CD8-positive, alpha-beta memory T cell (primary cell): ENCODE measurements at regions not wholly inside any gene's neighbourhood (a gene's known extent, or its start where the extent isn't known, plus 50 kb on each side); places are given as distances from the start of the nearest gene placed in this dataset.
"Not testable (repeated sequence)": the region's sequence is repeated elsewhere in the genome, so short reads cannot be mapped to it uniquely, and the experiment has no call there.

ENCODE experiments used
- CTCF ChIA-PET: fragments of 350-600 bp; sonication (Branson Sonifier 250); formaldehyde crosslinking; loops from one replicate; lab custom pipeline; 2021; ENCODE audit warnings: antibody characterized with exemption; lab: Charles Lee
- POLR2A ChIA-PET: fragments of 350-600 bp; sonication (Branson Sonifier 250); formaldehyde crosslinking; loops from one replicate; lab custom pipeline; 2021; ENCODE audit warnings: antibody characterized with exemption; lab: Charles Lee
- DNase-seq, 5 donors: peaks; one replicate each; pipeline versions ENCODE4 v3.0.0 to v3.0.0-alpha.2; 2020 to 2022; ENCODE audit warnings: mixed read lengths in 1 of 5
- H3K27ac ChIP-seq: one replicate; pipeline ENCODE4 v1.7.0; 2013; ENCODE audit warnings: low read depth, mild to moderate bottlenecking, low read length, moderate library complexity
- H3K27me3 ChIP-seq: 2 replicates; pipeline ENCODE4 v1.7.0; 2013; ENCODE audit warnings: low read length, mild to moderate bottlenecking; ENCODE audit not compliant: insufficient read depth, poor library complexity, severe bottlenecking
- H3K36me3 ChIP-seq: 2 replicates; pipeline ENCODE4 v1.7.0; 2013; ENCODE audit warnings: mild to moderate bottlenecking, low read length, moderate library complexity; ENCODE audit not compliant: insufficient read depth
- H3K4me1 ChIP-seq: 2 replicates; pipeline ENCODE4 v1.7.0; 2013; ENCODE audit warnings: mild to moderate bottlenecking, low read length, moderate library complexity; ENCODE audit not compliant: insufficient read depth
- H3K4me3 ChIP-seq: 2 replicates; pipeline ENCODE4 v1.7.0; 2013; ENCODE audit warnings: mild to moderate bottlenecking, low read length
- H3K9me3 ChIP-seq: 2 replicates; pipeline ENCODE4 v1.7.0; 2013; ENCODE audit warnings: mild to moderate bottlenecking, low read length
- H3K27ac Mint-ChIP-seq, 8 donors: one replicate each; pipeline ENCODE4 v1.8.0; 2020 to 2021; ENCODE audit warnings: mixed read lengths in 8 of 8, mild to moderate bottlenecking in 6 of 8, inconsistent platforms in 3 of 8, moderate library complexity in 3 of 8
- H3K27me3 Mint-ChIP-seq, 2 donors: one replicate each; pipeline ENCODE4 v1.8.0; 2020 to 2021; ENCODE audit warnings: mixed read lengths in 2 of 2, mild to moderate bottlenecking in 1 of 2, moderate library complexity in 1 of 2
- H3K36me3 Mint-ChIP-seq, 3 donors: one replicate each; pipeline ENCODE4 v1.8.0; 2020 to 2021; ENCODE audit warnings: mixed read lengths in 3 of 3, inconsistent platforms in 1 of 3, mild to moderate bottlenecking in 1 of 3
- H3K4me1 Mint-ChIP-seq, 3 donors: one replicate each; pipeline ENCODE4 v1.8.0; 2020 to 2021; ENCODE audit warnings: mixed read lengths in 3 of 3, inconsistent platforms in 1 of 3, mild to moderate bottlenecking in 1 of 3
- H3K4me3 Mint-ChIP-seq, 7 donors: one replicate each; pipeline ENCODE4 v1.8.0; 2020 to 2021; ENCODE audit warnings: mixed read lengths in 7 of 7, mild to moderate bottlenecking in 6 of 7, moderate library complexity in 4 of 7, inconsistent platforms in 2 of 7
- H3K9me3 Mint-ChIP-seq, 5 donors: one replicate each; pipeline ENCODE4 v1.8.0; 2020 to 2022; ENCODE audit warnings: mixed read lengths in 5 of 5, mild to moderate bottlenecking in 3 of 5, moderate library complexity in 2 of 5, inconsistent platforms in 1 of 5

DNA sequence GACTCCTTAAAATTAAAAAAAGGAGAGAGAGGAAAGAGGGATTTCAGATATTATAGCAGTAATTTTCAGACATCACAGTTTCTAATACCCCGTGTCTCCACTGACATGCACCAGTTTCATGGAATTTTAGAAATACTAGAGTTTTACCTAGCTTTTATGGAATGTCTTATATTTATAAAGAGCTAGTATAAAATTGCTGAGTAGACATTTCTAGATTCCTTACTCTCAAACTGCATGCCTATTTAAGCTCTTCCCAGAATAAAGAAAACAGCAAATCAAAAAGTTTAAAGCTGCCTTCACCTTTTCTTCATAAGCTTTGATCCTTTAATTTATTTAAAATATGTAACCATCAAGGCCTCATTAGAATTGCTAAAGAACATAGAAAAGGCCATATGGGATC, 247.4 kb upstream of the IL12A start:
- H3K4me3 ChIP-seq, result no peak overlapping the region
- POLR2A ChIA-PET, result no interaction called here
- no peak overlapping the region for H3K4me3 Mint-ChIP-seq

DNA sequence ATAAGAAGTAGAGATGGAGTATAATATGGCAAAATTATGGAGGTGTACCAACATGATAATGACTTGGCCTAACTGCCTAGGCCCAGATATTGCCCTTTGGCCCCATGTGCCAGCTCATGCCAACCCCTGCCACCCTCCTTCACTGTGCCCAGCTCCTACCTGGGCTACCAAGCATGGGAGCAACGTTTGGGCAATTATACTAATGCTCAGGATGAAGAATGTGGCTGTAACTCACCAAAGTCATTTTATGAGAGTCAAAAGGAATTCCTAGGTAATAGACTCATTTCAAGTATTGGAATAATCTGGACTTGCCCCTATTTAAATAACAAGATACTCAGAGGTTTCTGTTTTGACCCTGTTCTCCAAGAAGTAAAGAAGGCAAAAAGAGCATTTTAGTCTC, 240.2 kb upstream of the IL12A start:
- no peaks in the 10 kb centered on the region for H3K27me3 ChIP-seq
- Mint-ChIP-seq H3K27me3 (peaks cover 0 to 8% of the 10 kb centered on the region in 2 donors), H3K27ac (no peak overlapping the region), H3K9me3 (peaks cover 0 to 3% (median 2%) of the 10 kb centered on the region in 5 donors), H3K36me3 (no peaks in the 10 kb centered on the region), H3K4me1 (no peaks in the 10 kb centered on the region), H3K4me3 (no peak overlapping the region)
- H3K27ac ChIP-seq, result no peak overlapping the region
- H3K36me3 ChIP-seq, result no peaks in the 10 kb centered on the region
- no peaks in the 10 kb centered on the region for H3K4me1 ChIP-seq
- ChIA-PET POLR2A (no interaction called here), CTCF (no interaction called here)
- no peak for DNase-seq
- H3K4me3 ChIP-seq, result no peak overlapping the region
- no peaks in the 10 kb centered on the region for H3K9me3 ChIP-seq

More for the DNA sequence above, 247.4 kb upstream of the IL12A start:
- H3K36me3 Mint-ChIP-seq, result no peaks in the 10 kb centered on the region
- CTCF ChIA-PET, result no interaction called here
- H3K27me3 Mint-ChIP-seq, result peaks cover 4 to 6% of the 10 kb centered on the region in 2 donors
- DNase-seq, result no peak
- Histone ChIP-seq H3K4me1 (no peaks in the 10 kb centered on the region), H3K36me3 (no peaks in the 10 kb centered on the region), H3K27me3 (no peaks in the 10 kb centered on the region), H3K27ac (no peak overlapping the region), H3K9me3 (no peaks in the 10 kb centered on the region)
- no peak overlapping the region for H3K27ac Mint-ChIP-seq
- H3K9me3 Mint-ChIP-seq, result peaks cover 0 to 9% (median 3%) of the 10 kb centered on the region in 5 donors
- H3K4me1 Mint-ChIP-seq, result no peaks in the 10 kb centered on the region

DNA sequence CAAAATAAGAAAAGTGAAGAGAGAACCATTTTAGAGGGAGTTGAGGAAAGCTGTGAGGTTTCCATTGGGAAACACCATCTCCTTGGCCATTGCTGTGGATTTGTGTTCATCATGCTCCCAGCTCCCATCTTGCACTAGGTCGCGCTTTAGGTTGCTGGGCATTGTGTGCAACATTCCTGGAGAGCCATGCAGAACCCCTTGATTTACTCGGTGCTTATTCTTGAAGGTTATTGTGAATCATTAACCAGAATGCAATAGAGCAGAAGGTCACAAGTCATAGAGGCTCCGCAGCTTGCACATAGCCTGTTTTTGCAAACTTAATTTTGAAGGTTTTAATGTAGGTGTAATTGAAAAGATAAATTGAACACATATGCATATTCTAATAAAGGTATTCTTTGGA, 239.2 kb upstream of the IL12A start:
- DNase-seq, result no peak
- Mint-ChIP-seq H3K27me3 (peaks cover 0 to 8% of the 10 kb centered on the region in 2 donors), H3K36me3 (no peaks in the 10 kb centered on the region), H3K4me1 (no peaks in the 10 kb centered on the region), H3K4me3 (no peak overlapping the region), H3K27ac (no peak overlapping the region), H3K9me3 (peaks cover 0 to 4% (median 3%) of the 10 kb centered on the region in 5 donors)
- H3K4me1 ChIP-seq, result no peaks in the 10 kb centered on the region
- no peaks in the 10 kb centered on the region for H3K36me3 ChIP-seq
- ChIA-PET CTCF (no interaction called here), POLR2A (no interaction called here)
- H3K9me3 ChIP-seq, result no peaks in the 10 kb centered on the region
- no peak overlapping the region for H3K27ac ChIP-seq
- no peaks in the 10 kb centered on the region for H3K27me3 ChIP-seq
- H3K4me3 ChIP-seq, result no peak overlapping the region

DNA sequence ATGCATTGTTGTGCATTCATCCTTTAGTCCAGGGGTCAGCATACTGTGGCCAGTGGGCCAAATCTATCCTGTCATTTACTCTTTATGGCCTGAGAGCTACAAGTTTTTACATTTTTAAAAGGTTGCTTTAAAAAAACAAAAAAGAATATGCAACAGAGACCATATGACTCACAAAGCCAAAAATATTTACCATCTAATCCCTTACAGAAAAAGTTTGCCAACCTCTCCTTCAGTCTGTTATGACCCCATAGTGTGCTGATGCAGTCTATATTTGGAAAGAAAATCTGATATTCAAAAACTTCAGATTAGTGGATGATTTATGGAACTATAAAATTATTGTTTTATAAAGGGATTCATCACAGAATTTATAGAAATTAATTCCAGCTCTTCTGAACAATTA, 237.5 kb upstream of the IL12A start:
- Histone ChIP-seq H3K4me3 (no peak overlapping the region), H3K27ac (no peak overlapping the region), H3K4me1 (no peaks in the 10 kb centered on the region), H3K36me3 (no peaks in the 10 kb centered on the region), H3K27me3 (no peaks in the 10 kb centered on the region), H3K9me3 (no peaks in the 10 kb centered on the region)
- ChIA-PET POLR2A (no interaction called here), CTCF (no interaction called here)
- Mint-ChIP-seq H3K27me3 (peaks cover 0 to 2% of the 10 kb centered on the region in 2 donors), H3K4me1 (no peaks in the 10 kb centered on the region), H3K36me3 (no peaks in the 10 kb centered on the region), H3K27ac (no peak overlapping the region), H3K4me3 (no peak overlapping the region), H3K9me3 (peaks cover 0 to 9% (median 4%) of the 10 kb centered on the region in 5 donors)
- DNase-seq, result no peak

DNA sequence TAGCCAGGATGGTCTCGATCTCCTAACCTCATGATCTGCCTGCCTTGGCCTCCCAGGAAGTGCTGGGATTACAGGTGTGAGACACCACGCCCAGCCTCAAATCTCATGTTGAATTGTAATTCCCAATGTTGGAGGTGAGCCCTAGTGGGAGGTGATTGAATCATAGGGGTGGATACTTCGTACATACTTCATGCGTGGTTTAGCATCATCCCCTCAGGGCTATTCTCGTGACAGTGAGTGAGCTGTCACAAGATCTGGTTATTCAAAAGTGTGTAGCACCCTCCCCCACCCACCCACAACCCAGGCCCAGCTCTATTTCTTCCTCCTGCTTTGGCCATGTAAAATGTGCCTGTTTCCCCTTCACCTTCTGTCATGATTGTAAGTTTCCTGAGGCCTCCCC, 236.9 kb upstream of the IL12A start:
- Mint-ChIP-seq H3K36me3 (peaks cover 0 to under 1% (median 0%) of the 10 kb centered on the region in 3 donors), H3K4me1 (no peaks in the 10 kb centered on the region), H3K27me3 (peaks cover 2% of the 10 kb centered on the region in 2 donors), H3K9me3 (peaks cover 0 to 12% (median 7%) of the 10 kb centered on the region in 5 donors), H3K27ac (no peak overlapping the region), H3K4me3 (peak overlapping the region in 1 of 7 donors; percentile 16)
- no peaks in the 10 kb centered on the region for H3K36me3 ChIP-seq
- no peaks in the 10 kb centered on the region for H3K27me3 ChIP-seq
- ChIA-PET CTCF (no interaction called here), POLR2A (no interaction called here)
- no peak for DNase-seq
- H3K9me3 ChIP-seq, result no peaks in the 10 kb centered on the region
- H3K4me3 ChIP-seq, result no peak overlapping the region
- no peak overlapping the region for H3K27ac ChIP-seq
- no peaks in the 10 kb centered on the region for H3K4me1 ChIP-seq

DNA sequence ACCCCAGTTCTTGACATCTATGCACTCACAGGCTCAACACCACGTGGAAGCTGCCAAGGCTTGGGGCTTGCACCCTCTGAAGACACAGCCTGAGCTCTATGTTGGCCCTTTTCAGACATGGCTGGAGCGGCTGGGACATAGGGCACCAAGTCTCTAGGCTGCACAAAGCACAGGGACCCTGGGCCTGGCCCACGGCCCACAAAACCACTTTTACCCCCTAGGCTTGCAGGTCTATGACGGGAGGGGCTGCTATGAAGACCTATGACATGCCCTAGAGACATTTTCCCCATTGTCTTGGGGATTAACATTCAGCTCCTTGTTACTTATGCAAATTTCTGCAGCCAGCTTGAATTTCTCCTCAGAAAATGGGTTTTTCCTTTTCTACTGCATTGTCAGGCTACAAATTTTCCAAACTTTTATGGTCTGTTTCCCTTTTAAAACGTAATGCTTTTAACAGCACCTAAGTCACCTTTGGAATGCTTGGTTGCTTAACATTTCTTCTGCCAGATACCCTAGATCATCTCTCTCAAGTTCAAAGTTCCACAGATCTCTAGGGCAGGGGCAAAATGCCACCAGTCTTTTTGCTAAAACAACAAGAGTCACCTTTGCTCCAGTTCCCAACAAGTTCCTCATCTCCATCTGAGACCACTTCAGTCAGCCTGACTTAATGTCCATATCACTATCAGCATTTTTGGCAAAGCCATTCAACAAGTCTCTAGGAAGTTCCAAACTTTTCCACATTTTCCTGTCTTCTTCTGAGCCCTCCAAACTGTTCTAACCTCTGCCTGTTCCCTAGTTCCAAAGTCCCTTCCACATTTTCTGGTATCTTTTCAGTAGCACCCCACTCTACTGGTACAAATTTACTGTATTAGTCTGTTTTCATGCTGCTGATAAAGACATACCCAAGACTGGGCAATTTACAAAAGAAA, 232.1 kb upstream of the IL12A start:
- H3K27ac Mint-ChIP-seq, H3K4me3 Mint-ChIP-seq: not testable (repeated sequence)

DNA sequence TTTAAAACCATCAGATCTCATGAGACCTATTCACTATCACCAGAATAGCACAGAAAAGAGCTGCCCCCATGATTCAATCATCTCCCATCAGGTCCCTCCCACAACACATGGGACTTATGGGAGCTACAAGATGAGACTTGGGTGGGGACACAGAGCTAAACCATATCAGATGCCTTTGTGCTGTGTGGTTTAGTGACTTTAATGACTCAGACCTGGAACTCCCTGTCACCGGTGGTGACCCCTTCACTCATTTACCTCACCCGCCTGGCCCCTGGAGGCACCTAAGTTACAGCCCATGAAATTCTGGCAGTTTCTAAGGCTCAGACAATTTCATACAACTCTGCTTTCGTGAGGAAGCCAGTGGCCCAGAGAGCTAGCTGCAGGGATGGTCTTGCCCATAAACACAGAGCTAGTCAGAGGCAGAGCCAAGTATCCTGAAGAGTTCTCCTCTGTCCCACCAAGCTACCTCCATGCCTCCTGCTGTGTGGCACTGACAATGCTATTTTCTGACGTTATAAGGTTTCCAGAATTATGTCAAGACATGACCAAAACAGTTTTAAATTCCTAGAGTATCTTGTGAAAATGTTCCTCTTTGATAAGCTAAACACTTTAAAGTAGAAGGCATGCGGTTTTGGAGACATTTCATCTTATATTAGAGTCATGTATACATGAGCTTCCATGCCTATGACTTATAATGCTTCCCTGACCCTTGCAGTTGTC, 231.1 kb upstream of the IL12A start:
- no peaks in the 10 kb centered on the region for H3K9me3 ChIP-seq
- no peak overlapping the region for H3K27ac Mint-ChIP-seq
- peaks cover 3% of the 10 kb centered on the region for H3K27me3 ChIP-seq
- POLR2A ChIA-PET, result no interaction called here
- H3K4me1 ChIP-seq, result no peaks in the 10 kb centered on the region
- no peaks in the 10 kb centered on the region for H3K4me1 Mint-ChIP-seq
- H3K9me3 Mint-ChIP-seq, result peaks cover 0 to 20% (median 9%) of the 10 kb centered on the region in 5 donors
- no peak overlapping the region for H3K4me3 Mint-ChIP-seq
- H3K27ac ChIP-seq, result no peak overlapping the region
- H3K36me3 Mint-ChIP-seq, result peaks cover 0 to 2% (median 0%) of the 10 kb centered on the region in 3 donors
- no peaks in the 10 kb centered on the region for H3K36me3 ChIP-seq
- CTCF ChIA-PET, result no interaction called here
- no peak overlapping the region for H3K4me3 ChIP-seq
- DNase-seq, result no peak
- peaks cover 13 to 28% of the 10 kb centered on the region in 2 donors for H3K27me3 Mint-ChIP-seq

More for the DNA sequence above, 232.1 kb upstream of the IL12A start:
- H3K4me1 ChIP-seq, H3K36me3 Mint-ChIP-seq, H3K27ac ChIP-seq, CTCF ChIA-PET, H3K36me3 ChIP-seq, H3K4me1 Mint-ChIP-seq, H3K27me3 ChIP-seq, H3K4me3 ChIP-seq, H3K9me3 ChIP-seq, POLR2A ChIA-PET, DNase-seq: not testable (repeated sequence)
- peaks cover 10 to 18% of the 10 kb centered on the region in 2 donors for H3K27me3 Mint-ChIP-seq
- peaks cover 0 to 20% (median 9%) of the 10 kb centered on the region in 5 donors for H3K9me3 Mint-ChIP-seq

DNA sequence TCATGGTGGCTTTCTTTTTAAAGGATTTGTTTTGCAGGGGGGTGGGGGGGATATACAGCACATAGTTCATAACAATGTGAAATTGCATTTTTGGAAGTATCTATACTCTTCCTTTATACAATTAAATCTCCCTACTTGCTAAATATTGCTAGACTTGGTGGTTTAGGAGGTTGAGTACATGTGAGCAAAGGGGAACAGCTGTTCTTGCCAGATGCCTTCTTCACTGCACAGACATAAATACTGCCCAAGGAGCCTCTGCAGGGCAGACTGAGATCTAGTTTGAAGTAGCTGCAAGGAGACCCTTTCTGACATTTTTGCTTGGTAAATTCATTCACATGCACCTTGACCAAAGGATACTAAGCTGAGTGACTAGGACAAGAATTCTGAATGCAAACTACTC, 228.6 kb upstream of the IL12A start:
- H3K9me3 Mint-ChIP-seq, result peaks cover 0 to 11% (median 6%) of the 10 kb centered on the region in 5 donors
- no peak overlapping the region for H3K4me3 Mint-ChIP-seq

More for the DNA sequence above, 228.6 kb upstream of the IL12A start:
- no peaks in the 10 kb centered on the region for H3K4me1 ChIP-seq
- no peaks in the 10 kb centered on the region for H3K9me3 ChIP-seq
- Mint-ChIP-seq H3K27me3 (peaks cover 26 to 42% of the 10 kb centered on the region in 2 donors), H3K36me3 (peaks cover 0 to 2% (median 0%) of the 10 kb centered on the region in 3 donors), H3K4me1 (peaks cover 6 to 8% (median 7%) of the 10 kb centered on the region in 3 donors), H3K27ac (no peak overlapping the region)
- CTCF ChIA-PET, result no interaction called here
- H3K27me3 ChIP-seq, result peaks cover 7% of the 10 kb centered on the region
- no peak overlapping the region for H3K27ac ChIP-seq
- POLR2A ChIA-PET, result no interaction called here
- no peaks in the 10 kb centered on the region for H3K36me3 ChIP-seq
- no peak overlapping the region for H3K4me3 ChIP-seq
- DNase-seq, result no peak
